ENCODE measurements at regions not wholly inside any gene's neighbourhood (a gene's known extent, or its start where the extent isn't known, plus 50 kb on each side); places are given as distances from the start of the nearest gene placed in this dataset.

GRCh38 chr21:27799861-27800260 lies 833.0 kb upstream of the ADAMTS5 start:
- DNase-seq, result no peak
- Histone ChIP-seq H3K27ac (no peak overlapping the region), H3K9me3 (no peaks in the 10 kb centered on the region), H3K4me1 (no peaks in the 10 kb centered on the region), H3K4me3 (no peak overlapping the region), H3K36me3 (ENCODE audit: insufficient read depth in 1 of 2, low read depth in 1 of 2) (no peaks in the 10 kb centered on the region), H3K27me3 (ENCODE audit: insufficient read depth in 3 of 3, low read length in 2 of 3) (no peaks in the 10 kb centered on the region)
- intact Hi-C loops (cut with DNase I), result no loop called here
- TF ChIP-seq, protein P1, sequence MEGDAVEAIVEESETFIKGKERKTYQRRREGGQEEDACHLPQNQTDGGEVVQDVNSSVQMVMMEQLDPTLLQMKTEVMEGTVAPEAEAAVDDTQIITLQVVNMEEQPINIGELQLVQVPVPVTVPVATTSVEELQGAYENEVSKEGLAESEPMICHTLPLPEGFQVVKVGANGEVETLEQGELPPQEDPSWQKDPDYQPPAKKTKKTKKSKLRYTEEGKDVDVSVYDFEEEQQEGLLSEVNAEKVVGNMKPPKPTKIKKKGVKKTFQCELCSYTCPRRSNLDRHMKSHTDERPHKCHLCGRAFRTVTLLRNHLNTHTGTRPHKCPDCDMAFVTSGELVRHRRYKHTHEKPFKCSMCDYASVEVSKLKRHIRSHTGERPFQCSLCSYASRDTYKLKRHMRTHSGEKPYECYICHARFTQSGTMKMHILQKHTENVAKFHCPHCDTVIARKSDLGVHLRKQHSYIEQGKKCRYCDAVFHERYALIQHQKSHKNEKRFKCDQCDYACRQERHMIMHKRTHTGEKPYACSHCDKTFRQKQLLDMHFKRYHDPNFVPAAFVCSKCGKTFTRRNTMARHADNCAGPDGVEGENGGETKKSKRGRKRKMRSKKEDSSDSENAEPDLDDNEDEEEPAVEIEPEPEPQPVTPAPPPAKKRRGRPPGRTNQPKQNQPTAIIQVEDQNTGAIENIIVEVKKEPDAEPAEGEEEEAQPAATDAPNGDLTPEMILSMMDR (IDR thresholded peaks at IDR 0.05), result no peak
- ATAC-seq, result no peak
- 29 to 39% (median 36%) methylated on average over 8 of the region's 8 CpGs for WGBS, 3 donors

DNA sequence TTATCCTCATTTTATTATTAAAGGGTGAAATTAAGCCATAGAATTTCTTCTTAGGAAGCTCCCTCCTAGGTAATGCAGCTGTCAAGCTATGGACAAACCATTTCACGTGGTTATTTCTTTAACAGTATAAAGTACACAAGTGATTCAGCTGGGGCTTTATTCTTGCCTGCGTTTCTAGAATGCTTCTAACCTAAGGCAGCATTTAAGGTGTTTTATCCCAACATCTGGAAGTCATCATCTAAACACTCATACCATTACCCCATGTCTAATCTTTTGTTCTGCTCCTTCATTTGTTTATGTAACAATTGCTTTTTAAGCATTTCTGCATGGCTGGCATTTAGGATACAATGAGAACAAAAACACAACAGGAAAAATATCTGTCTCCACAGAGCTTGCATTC lies 829.2 kb upstream of the ADAMTS5 start:
- Histone ChIP-seq H3K4me3 (no peak overlapping the region), H3K27me3 (ENCODE audit: insufficient read depth in 3 of 3, low read length in 2 of 3) (no peaks in the 10 kb centered on the region), H3K27ac (no peak overlapping the region), H3K9me3 (no peaks in the 10 kb centered on the region), H3K36me3 (ENCODE audit: insufficient read depth in 1 of 2, low read depth in 1 of 2) (no peaks in the 10 kb centered on the region), H3K4me1 (no peaks in the 10 kb centered on the region)
- TF ChIP-seq, protein P1 (IDR thresholded peaks at IDR 0.05), result no peak
- no peak for ATAC-seq
- no peak for DNase-seq
- 17 to 34% (median 20%) methylated on average over 2 of the region's 2 CpGs for WGBS, 3 donors
- intact Hi-C loops (cut with DNase I), result no loop called here

GRCh38 chr21:27795418-27795817 lies 828.5 kb upstream of the ADAMTS5 start:
- no peaks in the 10 kb centered on the region for H3K4me1 ChIP-seq
- intact Hi-C loops (cut with DNase I), result no loop called here
- H3K4me3 ChIP-seq, result no peak overlapping the region
- no peaks in the 10 kb centered on the region for H3K9me3 ChIP-seq
- no peaks in the 10 kb centered on the region for H3K27me3 ChIP-seq (ENCODE audit: insufficient read depth in 3 of 3, low read length in 2 of 3)
- WGBS, 3 donors, result 55 to 74% (median 59%) methylated on average over 2 of the region's 2 CpGs
- ATAC-seq (no peak), DNase-seq (no peak)
- H3K36me3 ChIP-seq (ENCODE audit: insufficient read depth in 1 of 2, low read depth in 1 of 2), result no peaks in the 10 kb centered on the region
- TF ChIP-seq, protein P1 (IDR thresholded peaks at IDR 0.05), result no peak
- H3K27ac ChIP-seq, result no peak overlapping the region

- Histone ChIP-seq H3K27ac (no peak overlapping the region), H3K4me1 (no peaks in the 10 kb centered on the region), H3K27me3 (ENCODE audit: insufficient read depth in 3 of 3, low read length in 2 of 3) (no peaks in the 10 kb centered on the region), H3K4me3 (no peak overlapping the region), H3K9me3 (no peaks in the 10 kb centered on the region), H3K36me3 (ENCODE audit: insufficient read depth in 1 of 2, low read depth in 1 of 2) (no peaks in the 10 kb centered on the region)
- DNase-seq (no peak), ATAC-seq (no peak)
- TF ChIP-seq, protein P1 (IDR thresholded peaks at IDR 0.05), result no peak
- intact Hi-C loops (cut with DNase I), result no loop called here
- 3 to 49% (median 7%) methylated on average over 1 of the region's 1 CpG for WGBS, 3 donors
These were observed 827.0 kb upstream of the ADAMTS5 start for GRCh38 chr21:27793901-27794300.

GRCh38 chr21:27787046-27787445 lies 820.2 kb upstream of the ADAMTS5 start:
- Histone ChIP-seq H3K4me3 (no peak overlapping the region), H3K9me3 (no peaks in the 10 kb centered on the region), H3K27me3 (ENCODE audit: insufficient read depth in 3 of 3, low read length in 2 of 3) (no peaks in the 10 kb centered on the region), H3K4me1 (no peaks in the 10 kb centered on the region), H3K27ac (no peak overlapping the region), H3K36me3 (ENCODE audit: insufficient read depth in 1 of 2, low read depth in 1 of 2) (no peaks in the 10 kb centered on the region)
- TF ChIP-seq, protein P1 (IDR thresholded peaks at IDR 0.05), result no peak
- no peak for DNase-seq
- no peak for ATAC-seq
- intact Hi-C loops (cut with DNase I), result no loop called here

Measured in psoas muscle (tissue), 7 donors.